HepG2 (cell line): ENCODE measurements at regions not wholly inside any gene's neighbourhood (a gene's known extent, or its start where the extent isn't known, plus 50 kb on each side); places are given as distances from the start of the nearest gene placed in this dataset.

Experiments
- ATAC-seq: fragments of 200-7000 bp; cut with Tn5 transposase; 3 replicates; pipeline ENCODE4 v1.9.1; 2020; ENCODE audit warnings: mild to moderate bottlenecking, moderate library complexity
- BruUV-seq: library from RNA; stranded (reverse); fragments of 400-500 nt; replicated peaks from 2 replicates; lab custom pipeline; 2021; lab: Mats Ljungman, UMichigan
- CTCF ChIA-PET: fragments of 300-600 bp; formaldehyde crosslinking; extraction: SDS; loops from one replicate; lab custom pipeline; 2021; ENCODE audit warnings: low total read pairs, inconsistent platforms, low intra/inter-chr PET ratio; lab: Yijun Ruan, JAX
- POLR2A ChIA-PET: fragments of 350-600 bp; sonication (Branson Sonifier 250); formaldehyde crosslinking; loops from one replicate; lab custom pipeline; 2020; ENCODE audit warnings: antibody characterized with exemption, inconsistent platforms; lab: Yijun Ruan, JAX
- DNase-seq: peaks from one replicate; pipeline ENCODE4 v3.0.0-alpha.2; 2015; ENCODE audit warnings: low spot score
- FAIRE-seq: peaks from 3 replicates; lab custom pipeline; 2011; peaks lifted over from hg19 to GRCh38; lab: Jason Lieb, UNC
- H2AFZ ChIP-seq: one replicate; pipeline ENCODE4 v1.6.1; 2011; ENCODE audit warnings: low read length, inconsistent platforms
- H3K27ac ChIP-seq: fragments of 300-600 bp; 3 replicates; pipeline ENCODE4 v1.8.0; 2011; ENCODE audit warnings: mixed run types, mild to moderate bottlenecking, mixed read lengths, low read length, inconsistent platforms; ENCODE audit not compliant: insufficient read depth; ENCODE audit errors: extremely low read length
- H3K27me3 ChIP-seq, 2 experiments: fragments of 200-600 bp in 1 of 2; 2 replicates in 1 of 2; 3 replicates in 1 of 2; pipeline versions ENCODE4 v1.6.0 to v1.8.0; 2011; ENCODE audit warnings: low read length in 2 of 2, mild to moderate bottlenecking in 2 of 2, moderate library complexity in 2 of 2, inconsistent platforms in 1 of 2; ENCODE audit not compliant: insufficient read depth in 2 of 2, control insufficient read depth in 1 of 2
- H3K36me3 ChIP-seq, 2 experiments: fragments of 200-600 bp in 1 of 2; replicated peaks in 1 of 2; 2 replicates in 1 of 2; 3 replicates in 1 of 2; pipeline versions ENCODE4 v1.5.1 to v1.8.0; 2011; ENCODE audit warnings: low read length in 2 of 2, inconsistent platforms in 1 of 2; ENCODE audit not compliant: insufficient read depth in 2 of 2, control insufficient read depth in 1 of 2
- H3K4me1 ChIP-seq: 2 replicates; pipeline ENCODE4 v1.5.1; 2012; ENCODE audit warnings: low read length, inconsistent platforms; ENCODE audit not compliant: insufficient read depth
- H3K4me2 ChIP-seq: 2 replicates; pipeline ENCODE4 v1.6.0; 2011; ENCODE audit warnings: low read depth, low read length, inconsistent platforms
- H3K4me3 ChIP-seq, 3 experiments: fragments of 200-600 bp in 1 of 3; sonication (generic), shearing (Covaris generic) in 1 of 3; replicated peaks in 1 of 3; 2 replicates each; pipeline ENCODE4 v1.5.1; 2011 to 2016; ENCODE audit warnings: low read length in 3 of 3, inconsistent platforms in 2 of 3, low read depth in 2 of 3, mild to moderate bottlenecking in 2 of 3, control low read depth in 1 of 3, mixed read lengths in 1 of 3; ENCODE audit not compliant: insufficient read depth in 1 of 3
- H3K79me2 ChIP-seq: one replicate; pipeline ENCODE4 v1.6.1; 2011; ENCODE audit warnings: low read length, inconsistent platforms; ENCODE audit not compliant: insufficient read depth
- H3K9ac ChIP-seq: 2 replicates; pipeline ENCODE4 v1.6.0; 2011; ENCODE audit warnings: mild to moderate bottlenecking, low read depth, low read length, inconsistent platforms; ENCODE audit not compliant: insufficient read depth
- H3K9me3 ChIP-seq: 2 replicates; pipeline ENCODE4 v1.5.1; 2012; ENCODE audit warnings: mild to moderate bottlenecking, low read length
- H4K20me1 ChIP-seq: 2 replicates; pipeline ENCODE4 v1.6.0; 2011; ENCODE audit warnings: inconsistent platforms, mild to moderate bottlenecking, low read length, moderate library complexity; ENCODE audit not compliant: insufficient read depth
- ASH2L ChIP-seq: fragments of 300-600, 200-600 bp; sonication (generic); IDR thresholded peaks from 2 replicates; pipeline ENCODE4 v1.7.0; 2017; ENCODE audit warnings: low read depth, mild to moderate bottlenecking, moderate library complexity, mixed read lengths, low read length; ENCODE audit not compliant: insufficient read length
- CBFB ChIP-seq: sonication (generic); formaldehyde crosslinking; IDR thresholded peaks from 2 replicates; pipeline ENCODE4 v1.4.0; 2020; ENCODE audit warnings: missing genetic modification reagents
- DPF2 ChIP-seq: sonication (generic); formaldehyde crosslinking; IDR thresholded peaks from 2 replicates; pipeline ENCODE4 v1.4.0; 2020; ENCODE audit warnings: mild to moderate bottlenecking, low read depth, missing genetic modification reagents, borderline replicate concordance
- KDM4B ChIP-seq: sonication (generic); formaldehyde crosslinking; IDR thresholded peaks from 2 replicates; pipeline ENCODE4 v1.4.0; 2020; ENCODE audit warnings: missing genetic modification reagents
- MAFF ChIP-seq: IDR thresholded peaks from 2 replicates; pipeline ENCODE4 v1.6.1; 2011; ENCODE audit warnings: low read depth, low read length, improper control_type of control experiment
- MAFK ChIP-seq, 2 experiments: IDR thresholded peaks in 1 of 2; conservative IDR thresholded peaks in 1 of 2; 2 replicates each; pipeline ENCODE4 v1.6.1; 2011; ENCODE audit warnings: improper control_type of control experiment in 2 of 2, low read length in 2 of 2
- MAX ChIP-seq: IDR thresholded peaks from 2 replicates; pipeline ENCODE4 v1.6.1; 2012; ENCODE audit warnings: inconsistent platforms
- NCOA2 ChIP-seq: sonication (generic); formaldehyde crosslinking; IDR thresholded peaks from 2 replicates; pipeline ENCODE4 v1.8.0; 2022; ENCODE audit warnings: inconsistent platforms
- SRF ChIP-seq: IDR thresholded peaks from 2 replicates; pipeline ENCODE4 v1.6.1; 2011; ENCODE audit warnings: mild to moderate bottlenecking, low read depth, low read length, moderate library complexity
- ZBTB14 ChIP-seq: sonication (generic); formaldehyde crosslinking; IDR thresholded peaks from 2 replicates; pipeline ENCODE4 v1.4.0; 2020; ENCODE audit warnings: missing genetic modification reagents
- ZBTB49 ChIP-seq: sonication (generic); formaldehyde crosslinking; IDR thresholded peaks from 2 replicates; pipeline ENCODE4 v1.4.0; 2020; ENCODE audit warnings: missing genetic modification reagents, borderline replicate concordance
- ZC3H13 ChIP-seq: sonication (generic); formaldehyde crosslinking; IDR thresholded peaks from 2 replicates; pipeline ENCODE4 v1.8.1; 2023; ENCODE audit warnings: mild to moderate bottlenecking, missing genetic modification reagents, moderate library complexity
- ZNF143 ChIP-seq: sonication (generic); formaldehyde crosslinking; IDR thresholded peaks from 2 replicates; pipeline ENCODE4 v1.4.0; 2020; ENCODE audit warnings: missing genetic modification reagents
- ZNF18 ChIP-seq: sonication (generic); formaldehyde crosslinking; IDR thresholded peaks from 2 replicates; pipeline ENCODE4 v1.8.0; 2022; ENCODE audit warnings: mild to moderate bottlenecking, missing genetic modification reagents; ENCODE audit not compliant: insufficient replicate concordance
- ZNF496 ChIP-seq: sonication (generic); formaldehyde crosslinking; IDR thresholded peaks from 2 replicates; pipeline ENCODE4 v1.8.1; 2023; ENCODE audit warnings: mild to moderate bottlenecking, moderate library complexity, missing genetic modification reagents; ENCODE audit not compliant: insufficient replicate concordance
- WGBS: methylation state at CpG from one replicate; pipeline ENCODE4 v1.1.6; 2017; ENCODE audit warnings: low lambda C conversion rate; 5-methylcytosine and 5-hydroxymethylcytosine counted together
- in situ Hi-C: cut with HindIII; loops from 2 replicates; pipeline ENCODE4 v1.10.0; 2017; ENCODE audit warnings: low pct_unique_long_range_greater_than_20kb; ENCODE audit not compliant: extremely low pct_ligation_motif_present
- intact Hi-C: fragments of 100-400 bp; cut with micrococcal nuclease; formaldehyde crosslinking; loops from one replicate; pipeline ENCODE4 v1.10.0; 2022; ENCODE audit not compliant: unreplicated experiment

GRCh38 chr12:114192549-114192948, 213.4 kb downstream of the TBX5 start:
- H3K9me3 ChIP-seq: no peaks in the 10 kb centered on the region
- ChIA-PET CTCF (no interaction called here), POLR2A (no interaction called here)
- no TSS peak for BruUV-seq
- no peak overlapping the region for H3K27ac ChIP-seq
- DNase-seq (no peak), ATAC-seq (no peak), FAIRE-seq (no peak)
- H2AFZ ChIP-seq: no peak overlapping the region
- no peaks in the 10 kb centered on the region for H3K79me2 ChIP-seq
- no peak overlapping the region for H3K9ac ChIP-seq
- H4K20me1 ChIP-seq: no peaks in the 10 kb centered on the region
- in situ Hi-C loops: no loop called here
- H3K4me1 ChIP-seq: no peaks in the 10 kb centered on the region
- intact Hi-C loops: no loop called here
- TF ChIP-seq MAFK (conservative IDR thresholded peaks at IDR 0.05 in 1 of 2, IDR thresholded peaks at IDR 0.05 in 1 of 2; ENCODE audit: low read length in 2 of 2): peak; percentile 61 to 86
- no peak for TF ChIP-seq ZNF496
- TF ChIP-seq KDM4B (CRISPR knock-in tag): no peak
- peak; percentile 76 for TF ChIP-seq MAFF
- no peak for TF ChIP-seq DPF2 (CRISPR knock-in tag)
- H3K36me3 ChIP-seq: no peaks in the 10 kb centered on the region
- H3K27me3 ChIP-seq: peaks cover 0 to 3% of the 10 kb centered on the region in 2 experiments; a peak in 2 of 5 replicates
- H3K4me2 ChIP-seq: no peak overlapping the region
- H3K4me3 ChIP-seq: no peak overlapping the region
- 37% methylated on average over 5 of the region's 5 CpGs for WGBS

GRCh38 chr12:114192013-114192412, 213.9 kb downstream of the TBX5 start:
- Histone ChIP-seq H3K27ac (no peak overlapping the region), H4K20me1 (no peaks in the 10 kb centered on the region), H2AFZ (no peak overlapping the region), H3K79me2 (no peaks in the 10 kb centered on the region), H3K4me2 (no peak overlapping the region), H3K9ac (no peak overlapping the region), H3K4me3 (no peak overlapping the region), H3K9me3 (no peaks in the 10 kb centered on the region), H3K27me3 (peaks cover 0 to 3% of the 10 kb centered on the region in 2 experiments; a peak in 2 of 5 replicates), H3K4me1 (no peaks in the 10 kb centered on the region), H3K36me3 (no peaks in the 10 kb centered on the region)
- 10% methylated on average over 4 of the region's 4 CpGs for WGBS
- ATAC-seq (no peak), FAIRE-seq (no peak), DNase-seq (no peak)
- ChIA-PET CTCF (no interaction called here), POLR2A (no interaction called here)
- in situ Hi-C loops: no loop called here
- intact Hi-C loops: no loop called here
- no TSS peak for BruUV-seq
- no peak for TF ChIP-seq ZBTB49 (CRISPR knock-in tag)
- no peak for TF ChIP-seq ZBTB14 (CRISPR knock-in tag)
- TF ChIP-seq ASH2L: no peak
- no peak for TF ChIP-seq ZC3H13 (CRISPR knock-in tag)
- TF ChIP-seq SRF: no peak
- no peak for TF ChIP-seq CBFB
- TF ChIP-seq ZNF143 (CRISPR knock-in tag): no peak
- no peak for TF ChIP-seq NCOA2 (CRISPR knock-in tag)
- no peak for TF ChIP-seq MAX
- no peak for TF ChIP-seq ZNF18 (CRISPR knock-in tag)
